PFSK-1 (cell line): ENCODE measurements at regions not wholly inside any gene's neighbourhood (a gene's known extent, or its start where the extent isn't known, plus 50 kb on each side); places are given as distances from the start of the nearest gene placed in this dataset.

Experiments used
- FOXP2 ChIP-seq: optimal IDR thresholded peaks from 2 replicates; pipeline ENCODE3; 2011; ENCODE audit warnings: borderline replicate concordance, control low read depth, inconsistent platforms; ENCODE audit not compliant: insufficient read depth; ENCODE audit errors: extremely low read length, extremely low read depth
- POLR2AphosphoS5 ChIP-seq: IDR thresholded peaks from 2 replicates; pipeline ENCODE4 v1.6.1; 2012; ENCODE audit warnings: low read depth, mild to moderate bottlenecking, control low read depth, low read length, moderate library complexity
- REST ChIP-seq, 2 experiments: IDR thresholded peaks; 2 replicates each; pipeline versions ENCODE4 v1.6.1 to v1.8.0; 2011 to 2012; ENCODE audit warnings: low read depth in 2 of 2, low read length in 2 of 2, control low read depth in 1 of 2, inconsistent platforms in 1 of 2, mild to moderate bottlenecking in 1 of 2, moderate library complexity in 1 of 2; ENCODE audit not compliant: insufficient read depth in 1 of 2
- SIN3A ChIP-seq: IDR thresholded peaks from 2 replicates; pipeline ENCODE4 v1.6.1; 2012; ENCODE audit warnings: mild to moderate bottlenecking, low read length, moderate library complexity, borderline replicate concordance; ENCODE audit not compliant: insufficient read depth
- TAF1 ChIP-seq: IDR thresholded peaks from 2 replicates; pipeline ENCODE4 v1.6.1; 2012; ENCODE audit warnings: low read length, control low read depth, borderline replicate concordance; ENCODE audit not compliant: insufficient read depth

- TF ChIP-seq POLR2AphosphoS5 (no peak), TAF1 (no peak), SIN3A (no peak), REST (IDR thresholded peaks at IDR 0.05; ENCODE audit: insufficient read depth in 1 of 2, low read depth in 2 of 2, low read length in 2 of 2) (no peak), FOXP2 (no peak)
Observed at GRCh38 chr3:113136544-113136943, 74.8 kb upstream of the BOC start.

GRCh38 chr3:113138839-113139743 is 72.3 kb upstream of the BOC start:
- TF ChIP-seq FOXP2 (no peak), TAF1 (no peak), REST (IDR thresholded peaks at IDR 0.05; ENCODE audit: insufficient read depth in 1 of 2, low read depth in 2 of 2, low read length in 2 of 2) (no peak), SIN3A (no peak), POLR2AphosphoS5 (no peak)

- no peak for TF ChIP-seq TAF1
- no peak for TF ChIP-seq FOXP2
- TF ChIP-seq REST (IDR thresholded peaks at IDR 0.05; ENCODE audit: insufficient read depth in 1 of 2, low read depth in 2 of 2, low read length in 2 of 2): no peak
- TF ChIP-seq SIN3A: no peak
- TF ChIP-seq POLR2AphosphoS5: no peak
Observed at GRCh38 chr3:113140876-113141275, 70.5 kb upstream of the BOC start.

GRCh38 chr3:113141543-113141942 is 69.8 kb upstream of the BOC start:
- TF ChIP-seq SIN3A: no peak
- TF ChIP-seq REST (IDR thresholded peaks at IDR 0.05; ENCODE audit: insufficient read depth in 1 of 2, low read depth in 2 of 2, low read length in 2 of 2): no peak
- no peak for TF ChIP-seq FOXP2
- TF ChIP-seq POLR2AphosphoS5: no peak
- TF ChIP-seq TAF1: no peak
